K562 (cell line): ENCODE measurements at regions not wholly inside any gene's neighbourhood (a gene's known extent, or its start where the extent isn't known, plus 50 kb on each side); places are given as distances from the start of the nearest gene placed in this dataset.

ENCODE experiments used
- ERF ChIP-seq: fragments of 450-650 bp; formaldehyde crosslinking; IDR thresholded peaks from 2 replicates; pipeline ENCODE4 v1.4.0; 2020; ENCODE audit warnings: mild to moderate bottlenecking, mixed read lengths
- RBBP5 ChIP-seq: fragments of 200-600 bp; sonication (generic); IDR thresholded peaks from 2 replicates; pipeline ENCODE4 v1.6.1; 2012; ENCODE audit warnings: borderline replicate concordance, mild to moderate bottlenecking, low read length, control low read depth, inconsistent platforms; ENCODE audit not compliant: insufficient read depth, poor library complexity, severe bottlenecking
- SMAD3 ChIP-seq: fragments of 450-650 bp; formaldehyde crosslinking; conservative IDR thresholded peaks from 2 replicates; pipeline ENCODE4 v1.4.0; 2020; ENCODE audit warnings: mild to moderate bottlenecking

DNA sequence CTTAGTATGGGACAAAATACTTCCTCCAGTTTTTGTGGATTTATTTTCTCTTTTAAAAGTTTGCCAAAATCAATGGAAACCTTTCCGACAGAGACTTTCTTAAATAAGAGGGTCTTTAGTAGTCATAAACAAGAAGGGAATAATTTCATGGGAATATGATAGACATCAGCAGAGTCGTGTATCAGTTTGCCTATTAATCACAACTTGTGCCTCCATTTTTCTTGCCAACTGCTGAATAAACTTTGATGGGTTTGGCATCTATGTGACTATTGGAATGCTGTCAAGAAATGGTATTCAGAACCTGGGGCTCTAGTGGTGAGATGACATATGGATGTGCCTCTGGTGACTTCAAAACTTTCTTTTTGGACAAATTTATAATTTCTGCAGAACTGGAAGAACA is 1668.2 kb downstream of the MAT2B start:
- no peak for TF ChIP-seq SMAD3 (CRISPR knock-in tag)
- no peak for TF ChIP-seq ERF (CRISPR knock-in tag)
- no peak for TF ChIP-seq RBBP5
